Nephron progenitor cell (in vitro differentiated cells): ENCODE measurements at regions not wholly inside any gene's neighbourhood (a gene's known extent, or its start where the extent isn't known, plus 50 kb on each side); places are given as distances from the start of the nearest gene placed in this dataset.

Experiments used
- DNase-seq: peaks from one replicate; pipeline ENCODE4 v3.0.0; 2021
- H3K27ac Mint-ChIP-seq: 2 replicates; pipeline ENCODE4 v1.8.0; 2021; ENCODE audit warnings: mild to moderate bottlenecking, moderate library complexity, mixed read lengths
- H3K27me3 Mint-ChIP-seq: 2 replicates; pipeline ENCODE4 v1.8.0; 2021; ENCODE audit warnings: mild to moderate bottlenecking, low read depth, mixed read lengths; ENCODE audit not compliant: poor library complexity
- H3K36me3 Mint-ChIP-seq: 2 replicates; pipeline ENCODE4 v1.8.0; 2021; ENCODE audit warnings: low read depth, mixed read lengths
- H3K4me1 Mint-ChIP-seq: 2 replicates; pipeline ENCODE4 v1.8.0; 2021; ENCODE audit warnings: mixed read lengths
- H3K4me3 Mint-ChIP-seq: 2 replicates; pipeline ENCODE4 v1.8.0; 2021; ENCODE audit warnings: mild to moderate bottlenecking, moderate library complexity, mixed read lengths
- H3K9me3 Mint-ChIP-seq: 2 replicates; pipeline ENCODE4 v1.8.0; 2021; ENCODE audit warnings: mild to moderate bottlenecking, moderate library complexity, mixed read lengths
- CTCF ChIP-seq: fragments of 200-600 bp; sonication (generic); IDR thresholded peaks from 2 replicates; pipeline ENCODE4 v1.5.0; 2021; ENCODE audit warnings: antibody characterized with exemption

GRCh38 chr2:3986530-3987258, 283.3 kb downstream of the DCDC2C start:
- peaks cover 14% of the 10 kb centered on the region for H3K27me3 Mint-ChIP-seq
- no peak overlapping the region for H3K27ac Mint-ChIP-seq
- peaks cover 27% of the 10 kb centered on the region for H3K9me3 Mint-ChIP-seq
- H3K4me1 Mint-ChIP-seq, result no peaks in the 10 kb centered on the region
- no peak for TF ChIP-seq CTCF
- H3K36me3 Mint-ChIP-seq, result peaks cover 8% of the 10 kb centered on the region
- no peak for DNase-seq
- H3K4me3 Mint-ChIP-seq, result no peak overlapping the region

- H3K27ac Mint-ChIP-seq, result no peak overlapping the region
- H3K36me3 Mint-ChIP-seq, result no peaks in the 10 kb centered on the region
- no peaks in the 10 kb centered on the region for H3K4me1 Mint-ChIP-seq
- H3K9me3 Mint-ChIP-seq, result no peaks in the 10 kb centered on the region
- DNase-seq, result no peak
- TF ChIP-seq CTCF, result no peak
- H3K4me3 Mint-ChIP-seq, result no peak overlapping the region
- H3K27me3 Mint-ChIP-seq, result no peaks in the 10 kb centered on the region
Observed at GRCh38 chr2:4002841-4003403, 299.5 kb downstream of the DCDC2C start.

- no peak overlapping the region for H3K4me3 Mint-ChIP-seq
- no peak overlapping the region for H3K27ac Mint-ChIP-seq
- no peak for TF ChIP-seq CTCF
Observed at GRCh38 chr2:4012197-4012596, 308.8 kb downstream of the DCDC2C start.

GRCh38 chr2:4018535-4018934, 315.2 kb downstream of the DCDC2C start:
- H3K9me3 Mint-ChIP-seq, result peaks cover 57% of the 10 kb centered on the region
- peaks cover 10% of the 10 kb centered on the region for H3K27me3 Mint-ChIP-seq
- H3K4me3 Mint-ChIP-seq, result no peak overlapping the region
- no peaks in the 10 kb centered on the region for H3K36me3 Mint-ChIP-seq
- DNase-seq, result no peak
- no peak overlapping the region for H3K27ac Mint-ChIP-seq
- peaks cover 5% of the 10 kb centered on the region for H3K4me1 Mint-ChIP-seq
- no peak for TF ChIP-seq CTCF

More at GRCh38 chr2:4012197-4012596, 308.8 kb downstream of the DCDC2C start:
- Mint-ChIP-seq H3K27me3 (peaks cover 3% of the 10 kb centered on the region), H3K4me1 (no peaks in the 10 kb centered on the region), H3K36me3 (no peaks in the 10 kb centered on the region), H3K9me3 (peaks cover 47% of the 10 kb centered on the region)
- no peak for DNase-seq

GRCh38 chr2:4020153-4020552, 316.8 kb downstream of the DCDC2C start:
- Mint-ChIP-seq H3K36me3 (no peaks in the 10 kb centered on the region), H3K9me3 (peaks cover 50% of the 10 kb centered on the region), H3K4me3 (no peak overlapping the region), H3K4me1 (peaks cover 5% of the 10 kb centered on the region), H3K27ac (no peak overlapping the region), H3K27me3 (peaks cover 8% of the 10 kb centered on the region)
- DNase-seq, result no peak
- no peak for TF ChIP-seq CTCF

- peak overlapping the region; percentile 73 for H3K27ac Mint-ChIP-seq
- no peaks in the 10 kb centered on the region for H3K36me3 Mint-ChIP-seq
- no peak for DNase-seq
- peaks cover 5% of the 10 kb centered on the region for H3K4me1 Mint-ChIP-seq
- TF ChIP-seq CTCF, result no peak
- H3K9me3 Mint-ChIP-seq, result peaks cover 45% of the 10 kb centered on the region
- H3K27me3 Mint-ChIP-seq, result peaks cover 6% of the 10 kb centered on the region
- no peak overlapping the region for H3K4me3 Mint-ChIP-seq
Observed at GRCh38 chr2:4020649-4021048, 317.3 kb downstream of the DCDC2C start.
